Tibial nerve (tissue), 4 donors: ENCODE measurements at regions not wholly inside any gene's neighbourhood (a gene's known extent, or its start where the extent isn't known, plus 50 kb on each side); places are given as distances from the start of the nearest gene placed in this dataset.
"Not testable (repeated sequence)": the region's sequence is repeated elsewhere in the genome, so short reads cannot be mapped to it uniquely, and the experiment has no call there.

Source experiments
- DNase-seq, 2 donors: peaks; one replicate each; pipeline ENCODE4 v3.0.0-alpha.2; 2019; ENCODE audit warnings: low spot score in 2 of 2
- H3K27ac ChIP-seq, 4 donors: fragments of 200-600 bp; sonication (generic) in 3 of 4; one replicate each; pipeline ENCODE4 v1.5.1; 2017 to 2019; ENCODE audit warnings: mild to moderate bottlenecking in 1 of 4
- H3K27me3 ChIP-seq, 2 donors: fragments of 200-600 bp; sonication (generic) in 1 of 2; one replicate each; pipeline versions ENCODE4 v1.5.1 to v1.6.0; 2017 to 2019
- H3K36me3 ChIP-seq, 3 donors: fragments of 200-600 bp; sonication (generic); one replicate each; pipeline ENCODE4 v1.5.1; 2018 to 2019
- H3K4me1 ChIP-seq, 4 donors: fragments of 200-600 bp; sonication (generic) in 3 of 4; one replicate each; pipeline ENCODE4 v1.5.1; 2017 to 2019
- H3K4me3 ChIP-seq, 4 donors: fragments of 200-600 bp; sonication (generic) in 3 of 4; one replicate each; pipeline ENCODE4 v1.5.1; 2017 to 2019; ENCODE audit warnings: mild to moderate bottlenecking in 1 of 4, moderate library complexity in 1 of 4
- H3K9me3 ChIP-seq, 4 donors: fragments of 200-600 bp; sonication (generic) in 3 of 4; one replicate each; pipeline ENCODE4 v1.5.1; 2017 to 2019
- EP300 ChIP-seq, 2 donors: sonication (generic); formaldehyde crosslinking; IDR thresholded peaks; one replicate each; pipeline ENCODE4 v1.6.1; 2017; ENCODE audit warnings: antibody characterized with exemption in 2 of 2, mild to moderate bottlenecking in 1 of 2
- POLR2A ChIP-seq, 2 donors: fragments of 450-650 bp; IDR thresholded peaks; one replicate each; pipeline ENCODE4 v1.6.1; 2017; ENCODE audit warnings: antibody characterized with exemption in 2 of 2, mild to moderate bottlenecking in 2 of 2, moderate library complexity in 2 of 2
- WGBS, 2 donors: methylation state at CpG; one replicate each; pipeline ENCODE4 v1.1.5; 2018; 5-methylcytosine and 5-hydroxymethylcytosine counted together
- TF ChIP-seq, protein P1 (sequence below), 5 experiments: fragments of 200-600 bp in 3 of 5; fragments of 450-650 bp in 2 of 5; sonication (generic) in 3 of 5; IDR thresholded peaks; one replicate each; pipeline ENCODE4 v1.5.1; 2016 to 2019; ENCODE audit warnings: antibody characterized with exemption in 5 of 5, mild to moderate bottlenecking in 3 of 5, moderate library complexity in 2 of 5

DNA sequence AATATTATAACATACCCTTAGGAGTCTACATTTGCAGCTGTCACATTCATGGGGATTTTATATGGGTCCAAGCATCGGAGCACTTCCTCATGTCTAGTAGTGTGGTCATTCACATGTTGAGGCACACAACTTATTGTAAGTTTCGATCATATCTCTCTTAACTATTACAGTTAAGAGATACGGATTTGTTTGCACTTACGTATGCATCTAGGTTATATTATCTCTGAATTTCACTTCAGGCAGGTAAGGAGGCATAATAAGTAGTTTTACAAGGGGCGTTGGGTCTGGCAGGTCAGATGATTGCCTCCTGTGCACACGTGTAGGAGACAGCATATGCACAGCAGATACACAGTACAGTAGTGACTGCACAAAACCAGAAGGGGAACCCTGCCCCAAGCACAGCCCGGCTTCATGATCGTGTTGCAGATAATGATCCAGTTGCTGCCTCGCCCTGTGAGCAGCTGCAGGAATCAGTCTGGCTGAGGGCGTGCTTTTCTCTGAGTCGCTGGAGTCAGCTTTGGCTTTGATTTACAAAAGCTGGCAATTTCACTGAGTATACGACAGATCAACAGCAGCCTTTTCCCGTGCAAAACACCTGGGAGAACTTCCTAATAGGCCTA is 302.9 kb upstream of the GATB start:
- Histone ChIP-seq H3K9me3 (no peaks in the 10 kb centered on the region), H3K4me1 (no peaks in the 10 kb centered on the region), H3K27me3 (no peaks in the 10 kb centered on the region), H3K27ac (no peak overlapping the region), H3K36me3 (no peaks in the 10 kb centered on the region), H3K4me3 (no peak overlapping the region)
- 62 to 63% methylated on average over 13 of the region's 13 CpGs for WGBS, 2 donors
- TF ChIP-seq, protein P1, sequence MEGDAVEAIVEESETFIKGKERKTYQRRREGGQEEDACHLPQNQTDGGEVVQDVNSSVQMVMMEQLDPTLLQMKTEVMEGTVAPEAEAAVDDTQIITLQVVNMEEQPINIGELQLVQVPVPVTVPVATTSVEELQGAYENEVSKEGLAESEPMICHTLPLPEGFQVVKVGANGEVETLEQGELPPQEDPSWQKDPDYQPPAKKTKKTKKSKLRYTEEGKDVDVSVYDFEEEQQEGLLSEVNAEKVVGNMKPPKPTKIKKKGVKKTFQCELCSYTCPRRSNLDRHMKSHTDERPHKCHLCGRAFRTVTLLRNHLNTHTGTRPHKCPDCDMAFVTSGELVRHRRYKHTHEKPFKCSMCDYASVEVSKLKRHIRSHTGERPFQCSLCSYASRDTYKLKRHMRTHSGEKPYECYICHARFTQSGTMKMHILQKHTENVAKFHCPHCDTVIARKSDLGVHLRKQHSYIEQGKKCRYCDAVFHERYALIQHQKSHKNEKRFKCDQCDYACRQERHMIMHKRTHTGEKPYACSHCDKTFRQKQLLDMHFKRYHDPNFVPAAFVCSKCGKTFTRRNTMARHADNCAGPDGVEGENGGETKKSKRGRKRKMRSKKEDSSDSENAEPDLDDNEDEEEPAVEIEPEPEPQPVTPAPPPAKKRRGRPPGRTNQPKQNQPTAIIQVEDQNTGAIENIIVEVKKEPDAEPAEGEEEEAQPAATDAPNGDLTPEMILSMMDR (IDR thresholded peaks at IDR 0.05): no peak
- no peak for TF ChIP-seq EP300 (IDR thresholded peaks at IDR 0.05)
- no peak for TF ChIP-seq POLR2A (IDR thresholded peaks at IDR 0.05)
- DNase-seq: no peak

DNA sequence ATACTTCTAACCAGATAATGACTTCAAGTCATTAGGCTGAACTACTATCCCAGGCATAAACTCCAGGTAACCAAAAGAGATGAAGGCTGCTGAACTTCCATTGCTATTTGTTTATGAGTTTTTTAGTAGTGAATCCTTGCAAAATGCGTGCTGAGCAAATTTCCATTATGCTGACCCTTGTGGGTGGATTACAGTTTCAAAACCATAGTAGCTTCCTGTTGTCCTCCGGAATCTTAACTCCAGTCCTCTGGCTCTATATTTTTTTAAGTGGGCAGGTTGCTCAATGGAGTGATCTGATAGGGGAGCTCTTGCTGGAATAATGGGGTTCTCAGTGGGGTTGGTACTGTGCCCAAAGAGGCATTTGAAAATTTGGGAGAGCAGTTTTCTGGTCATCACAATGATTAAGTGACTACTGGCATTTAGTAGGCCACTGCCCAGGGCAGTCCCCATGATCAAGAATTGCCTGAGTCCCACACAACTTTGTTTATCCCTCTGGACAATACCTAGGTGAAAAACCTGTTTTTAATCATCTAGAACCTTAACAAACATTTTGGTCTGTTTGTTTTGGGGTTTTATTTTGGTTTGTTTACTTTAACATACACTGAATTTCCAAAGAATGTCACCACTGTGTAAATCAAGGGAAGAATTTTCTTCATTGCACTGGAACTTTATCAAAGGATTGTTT is 302.3 kb upstream of the GATB start:
- no peaks in the 10 kb centered on the region for H3K27me3 ChIP-seq
- DNase-seq: no peak
- H3K27ac ChIP-seq: no peak overlapping the region
- TF ChIP-seq POLR2A (IDR thresholded peaks at IDR 0.05) (no peak), EP300 (IDR thresholded peaks at IDR 0.05) (no peak)
- TF ChIP-seq, protein P1 (IDR thresholded peaks at IDR 0.05): no peak
- H3K4me3 ChIP-seq: no peak overlapping the region
- H3K36me3 ChIP-seq: no peaks in the 10 kb centered on the region
- WGBS, 2 donors: 38 to 39% methylated on average over 2 of the region's 2 CpGs
- H3K4me1 ChIP-seq: no peaks in the 10 kb centered on the region
- H3K9me3 ChIP-seq: peaks cover 0 to 3% (median 0%) of the 10 kb centered on the region in 4 donors

- H3K9me3 ChIP-seq: peaks cover 0 to 20% (median 9%) of the 10 kb centered on the region in 4 donors
- TF ChIP-seq EP300 (IDR thresholded peaks at IDR 0.05) (no peak), POLR2A (IDR thresholded peaks at IDR 0.05) (no peak)
- TF ChIP-seq, protein P1 (IDR thresholded peaks at IDR 0.05): no peak
- no peaks in the 10 kb centered on the region for H3K27me3 ChIP-seq
- no peak for DNase-seq
- H3K27ac ChIP-seq: no peak overlapping the region
- H3K36me3 ChIP-seq: no peaks in the 10 kb centered on the region
- H3K4me3 ChIP-seq: no peak overlapping the region
- H3K4me1 ChIP-seq: no peaks in the 10 kb centered on the region
- WGBS, 2 donors: 61 to 63% methylated on average over 3 of the region's 3 CpGs
Observed at GRCh38 chr4:152054731-152055130, 293.9 kb upstream of the GATB start.

DNA sequence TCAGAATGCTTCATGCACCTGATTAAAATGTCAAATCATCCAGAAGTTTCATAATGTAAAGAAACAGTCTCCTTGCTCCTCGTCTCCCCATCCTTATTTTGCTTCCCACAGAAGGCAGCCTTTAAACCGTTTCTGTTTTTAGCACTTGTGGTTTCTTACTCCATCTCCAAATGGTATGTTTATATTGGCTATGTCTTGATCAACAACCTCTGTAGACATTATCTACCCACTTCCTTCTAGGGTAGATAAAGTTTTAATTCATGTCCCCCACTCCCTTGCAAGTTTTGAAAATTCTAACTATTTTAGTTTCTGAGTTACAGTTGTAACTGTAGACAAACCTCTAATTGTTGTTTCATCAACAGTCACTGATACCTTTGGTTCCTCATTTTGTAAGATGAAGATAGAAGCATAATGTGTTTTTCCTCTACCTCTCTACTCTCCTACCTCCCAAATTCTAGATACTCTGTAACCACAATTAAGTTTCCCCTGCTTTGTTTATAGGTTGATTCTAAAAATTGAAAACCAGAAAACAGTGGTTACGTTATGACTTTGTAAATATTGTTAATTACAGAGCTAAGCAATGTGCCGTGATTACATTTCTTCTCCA is 291.7 kb upstream of the GATB start:
- TF ChIP-seq, protein P1 (IDR thresholded peaks at IDR 0.05): no peak
- TF ChIP-seq EP300 (IDR thresholded peaks at IDR 0.05): no peak
- no peak for TF ChIP-seq POLR2A (IDR thresholded peaks at IDR 0.05)
- 42 to 43% methylated on average over 4 of the region's 4 CpGs for WGBS, 2 donors
- Histone ChIP-seq H3K4me1 (no peaks in the 10 kb centered on the region), H3K27me3 (no peaks in the 10 kb centered on the region), H3K4me3 (no peak overlapping the region), H3K27ac (no peak overlapping the region), H3K9me3 (peaks cover 0 to 15% (median 6%) of the 10 kb centered on the region in 4 donors), H3K36me3 (no peaks in the 10 kb centered on the region)
- DNase-seq: no peak

- not testable (repeated sequence) for H3K36me3 ChIP-seq, H3K27me3 ChIP-seq, DNase-seq, H3K9me3 ChIP-seq, H3K27ac ChIP-seq, H3K4me3 ChIP-seq, H3K4me1 ChIP-seq
- 89 to 90% methylated on average over 15 of the region's 15 CpGs for WGBS, 2 donors
Observed at GRCh38 chr4:152051332-152051731, 290.5 kb upstream of the GATB start.
